ENCODE measurements at regions not wholly inside any gene's neighbourhood (a gene's known extent, or its start where the extent isn't known, plus 50 kb on each side); places are given as distances from the start of the nearest gene placed in this dataset.

GRCh38 chr2:18376936-18377335, 183.5 kb downstream of the RDH14 start:
- 100% methylated on average over 1 of the region's 4 CpGs; no CpG with 5 or more reads in 1 of the 2 experiments for WGBS, 2 experiments (ENCODE audit: extremely low coverage in 2 of 2, insufficient read length in 1 of 2)
- Histone ChIP-seq H3K9ac (ENCODE audit: low read depth, low read length) (no peak overlapping the region), H3K79me1 (ENCODE audit: low read depth in 1 of 2, low read length in 2 of 2) (no peaks in the 10 kb centered on the region), H3K14ac (replicated peaks; ENCODE audit: low read depth, low read length) (no peak overlapping the region), H3K4ac (ENCODE audit: low read depth, low read length) (peak overlapping the region; percentile 32; the same call in 1 of the 2 replicates), H4K5ac (ENCODE audit: low read depth, low read length) (no peak overlapping the region), H3K4me3 (ENCODE audit: insufficient read depth, low read depth, low read length) (no peak overlapping the region), H3K9me1 (ENCODE audit: insufficient read depth, low read length) (no peaks in the 10 kb centered on the region), H4K20me1 (ENCODE audit: insufficient read depth, low read length) (no peaks in the 10 kb centered on the region), H3K4me2 (ENCODE audit: low read depth, low read length) (no peak overlapping the region), H3K56ac (ENCODE audit: extremely low read depth, insufficient read depth, low read length) (no peak overlapping the region), H2BK120ac (ENCODE audit: low read depth, low read length) (peak overlapping the region; percentile 18; the same call in 1 of the 2 replicates), H3K9me3 (ENCODE audit: control insufficient read depth, insufficient read depth, low read length) (no peaks in the 10 kb centered on the region), H2BK5ac (ENCODE audit: low read depth, low read length, poor library complexity, severe bottlenecking) (no peak overlapping the region), H3K18ac (ENCODE audit: low read depth, low read length) (no peak overlapping the region), H3K36me3 (ENCODE audit: control insufficient read depth, insufficient read depth, low read length) (no peaks in the 10 kb centered on the region), H2BK15ac (ENCODE audit: low read depth, low read length) (peak overlapping the region; percentile 20; the same call in 1 of the 3 replicates), H4K8ac (ENCODE audit: low read depth in 2 of 2, low read length in 2 of 2) (no peak overlapping the region), H2AK9ac (replicated peaks; ENCODE audit: low read depth, low read length, poor library complexity) (no peak overlapping the region), H3K4me1 (ENCODE audit: control insufficient read depth, insufficient read depth, low read length) (peaks cover 4% of the 10 kb centered on the region; the same call in 1 of the 2 replicates), H3K27ac (ENCODE audit: insufficient read depth, low read length) (no peak overlapping the region), H3K23ac (ENCODE audit: low read depth, low read length) (no peak overlapping the region), H2AK5ac (ENCODE audit: low read depth, low read length) (no peak overlapping the region; the same call in 1 of the 2 replicates), H2AFZ (replicated peaks; ENCODE audit: low read length, poor library complexity) (no peak overlapping the region), H4K91ac (ENCODE audit: insufficient read depth, low read depth, low read length) (peak overlapping the region; percentile 32; the same call in 1 of the 2 replicates), H2BK20ac (ENCODE audit: low read depth, low read length) (no peak overlapping the region), H3K27me3 (ENCODE audit: control insufficient read depth, insufficient read depth, low read length) (no peaks in the 10 kb centered on the region)
- dilution Hi-C loops (cut with HindIII; ENCODE audit: low sequenced_read_pairs, unreplicated experiment) = no loop called here
- BruUV-seq (replicated peaks) = no TSS peak
- ATAC-seq (ENCODE audit: low read depth) (no peak), DNase-seq (no peak)
- ChIA-PET POLR2A (ENCODE audit: unreplicated experiment) (no interaction called here), CTCF (interaction anchor here (0.9 to 1.5 kb wide), 4 partner anchors 138 to 532 kb away, joined by 3 to 5 read pairs (median 4); no protein-coding TSS in a partner anchor)
- in situ Hi-C loops (cut with MboI; ENCODE audit: low sequenced_read_pairs) = loop anchor here (10.0 kb wide), 2 partner anchors 162 to 202 kb away; no protein-coding TSS in a partner anchor
- intact Hi-C loops (cut with micrococcal nuclease) = loop anchor here (1.0 kb wide), 1 partner anchor 398 kb away; no protein-coding TSS in a partner anchor
- TF ChIP-seq MAZ (IDR thresholded peaks at IDR 0.05; ENCODE audit: borderline replicate concordance, low read depth, low read length) (no peak), NFE2L2 (IDR thresholded peaks at IDR 0.05; ENCODE audit: low read depth, low read length) (no peak), MAFK (IDR thresholded peaks at IDR 0.05; ENCODE audit: low read depth, low read length) (no peak), BHLHE40 (IDR thresholded peaks at IDR 0.05; ENCODE audit: low read depth, low read length) (no peak), CHD1 (IDR thresholded peaks at IDR 0.05; ENCODE audit: low read depth, low read length) (no peak)

All from IMR-90 (cell line).